ENCODE measurements at regions not wholly inside any gene's neighbourhood (a gene's known extent, or its start where the extent isn't known, plus 50 kb on each side); places are given as distances from the start of the nearest gene placed in this dataset.

DNA sequence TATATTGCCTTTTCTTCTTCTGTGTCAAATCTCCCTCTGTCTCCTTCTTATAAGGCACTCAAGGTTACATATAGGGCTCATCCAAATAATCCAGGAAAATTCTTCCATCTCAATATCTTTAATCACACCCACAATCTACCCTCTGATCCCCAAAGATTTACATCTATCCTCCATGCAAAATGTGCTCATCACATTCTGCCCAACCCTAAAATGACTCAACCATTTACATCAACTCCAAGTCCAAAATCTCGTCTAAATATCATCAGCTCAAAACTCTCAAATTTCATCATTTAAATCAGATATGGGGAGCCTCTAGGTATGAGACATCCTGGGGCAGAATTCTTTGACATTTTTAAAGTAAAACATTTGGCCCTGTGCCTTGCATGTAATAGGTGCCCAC, 1349.8 kb downstream of the SUCLG1 start:
- TF ChIP-seq EZH2 (IDR thresholded peaks at IDR 0.05) (no peak), POLR2AphosphoS5 (IDR thresholded peaks at IDR 0.05; ENCODE audit: borderline replicate concordance, low read depth, low read length) (no peak), FOXP2 (optimal IDR thresholded peaks at IDR 0.05; ENCODE audit: control extremely low read depth, extremely low read length, insufficient read depth) (no peak)

All from SK-N-MC (cell line).